HFFc6 (cell line): ENCODE measurements at regions not wholly inside any gene's neighbourhood (a gene's known extent, or its start where the extent isn't known, plus 50 kb on each side); places are given as distances from the start of the nearest gene placed in this dataset.
"Not testable (repeated sequence)": the region's sequence is repeated elsewhere in the genome, so short reads cannot be mapped to it uniquely, and the experiment has no call there.

ENCODE experiments used
- DNase-seq: peaks from one replicate; pipeline ENCODE4 v3.0.0-alpha.2; 2018
- H3K27ac Mint-ChIP-seq: 2 replicates; pipeline ENCODE4 v1.8.0; 2020; ENCODE audit warnings: mild to moderate bottlenecking, mixed read lengths
- H3K27me3 Mint-ChIP-seq: 2 replicates; pipeline ENCODE4 v1.8.0; 2021; ENCODE audit warnings: mild to moderate bottlenecking, moderate library complexity, mixed read lengths; ENCODE audit not compliant: insufficient read depth
- H3K36me3 Mint-ChIP-seq: 2 replicates; pipeline ENCODE4 v1.8.0; 2021; ENCODE audit warnings: low read depth, mixed read lengths
- H3K4me1 Mint-ChIP-seq: 2 replicates; pipeline ENCODE4 v1.8.0; 2020; ENCODE audit warnings: low read depth, mixed read lengths
- H3K4me3 Mint-ChIP-seq: 2 replicates; pipeline ENCODE4 v1.8.0; 2020; ENCODE audit warnings: mild to moderate bottlenecking, moderate library complexity, mixed read lengths
- H3K9me3 Mint-ChIP-seq: 2 replicates; pipeline ENCODE4 v1.8.0; 2020; ENCODE audit warnings: mild to moderate bottlenecking, mixed read lengths
- CTCF ChIP-seq: fragments of 200-600 bp; sonication (generic); IDR thresholded peaks from 2 replicates; pipeline ENCODE4 v1.5.0; 2021; ENCODE audit warnings: antibody characterized with exemption, mild to moderate bottlenecking

GRCh38 chr21:36615274-36615964 lies 83.5 kb upstream of the SIM2 start:
- H3K4me3 Mint-ChIP-seq: no peak overlapping the region
- H3K27me3 Mint-ChIP-seq: peaks cover 58% of the 10 kb centered on the region
- peaks cover 5% of the 10 kb centered on the region for H3K36me3 Mint-ChIP-seq
- H3K4me1 Mint-ChIP-seq: no peaks in the 10 kb centered on the region; the same call in 1 of the 2 replicates
- peaks cover 5% of the 10 kb centered on the region; the same call in 1 of the 2 replicates for H3K9me3 Mint-ChIP-seq
- peak; percentile 47; the same call in 1 of the 2 replicates for TF ChIP-seq CTCF
- DNase-seq: no peak
- no peak overlapping the region for H3K27ac Mint-ChIP-seq

- H3K4me1 Mint-ChIP-seq, DNase-seq, H3K27ac Mint-ChIP-seq, H3K9me3 Mint-ChIP-seq, H3K4me3 Mint-ChIP-seq, H3K36me3 Mint-ChIP-seq: not testable (repeated sequence)
- H3K27me3 Mint-ChIP-seq: peaks cover 54% of the 10 kb centered on the region
Observed at GRCh38 chr21:36616773-36617172, 82.1 kb upstream of the SIM2 start.

GRCh38 chr21:36621794-36622193 lies 77.1 kb upstream of the SIM2 start:
- Mint-ChIP-seq H3K36me3 (peaks cover 10% of the 10 kb centered on the region; the same call in 1 of the 2 replicates), H3K27me3 (peaks cover 16% of the 10 kb centered on the region)
- not testable (repeated sequence) for H3K4me1 Mint-ChIP-seq, DNase-seq, H3K27ac Mint-ChIP-seq, H3K9me3 Mint-ChIP-seq, H3K4me3 Mint-ChIP-seq

GRCh38 chr21:36624105-36624504 lies 74.8 kb upstream of the SIM2 start:
- no peak for TF ChIP-seq CTCF
- H3K4me1 Mint-ChIP-seq: peaks cover 21% of the 10 kb centered on the region
- no peaks in the 10 kb centered on the region; the same call in 1 of the 2 replicates for H3K9me3 Mint-ChIP-seq
- H3K27ac Mint-ChIP-seq: no peak overlapping the region
- DNase-seq: no peak
- H3K4me3 Mint-ChIP-seq: no peak overlapping the region
- no peaks in the 10 kb centered on the region; the same call in 1 of the 2 replicates for H3K27me3 Mint-ChIP-seq
- 0 out of 2 replicates have a peak, but pooled peaks cover 5% of the 10 kb centered on the region for H3K36me3 Mint-ChIP-seq

GRCh38 chr21:36626791-36627190 lies 72.1 kb upstream of the SIM2 start:
- peaks cover 31% of the 10 kb centered on the region for H3K4me1 Mint-ChIP-seq
- H3K36me3 Mint-ChIP-seq: 0 out of 2 replicates have a peak, but pooled peaks cover 5% of the 10 kb centered on the region
- H3K27ac Mint-ChIP-seq: peak overlapping the region; percentile 55; the same call in 1 of the 2 replicates
- no peak overlapping the region for H3K4me3 Mint-ChIP-seq
- DNase-seq: no peak
- no peak for TF ChIP-seq CTCF
- H3K9me3 Mint-ChIP-seq: no peaks in the 10 kb centered on the region; the same call in 1 of the 2 replicates
- peaks cover 5% of the 10 kb centered on the region for H3K27me3 Mint-ChIP-seq

GRCh38 chr21:36627242-36627641 lies 71.7 kb upstream of the SIM2 start:
- peaks cover 9% of the 10 kb centered on the region for H3K27me3 Mint-ChIP-seq
- DNase-seq: no peak
- H3K27ac Mint-ChIP-seq: peak overlapping the region; percentile 55; the same call in 1 of the 2 replicates
- H3K4me3 Mint-ChIP-seq: no peak overlapping the region
- H3K4me1 Mint-ChIP-seq: peaks cover 31% of the 10 kb centered on the region
- H3K36me3 Mint-ChIP-seq: 0 out of 2 replicates have a peak, but pooled peaks cover 5% of the 10 kb centered on the region
- TF ChIP-seq CTCF: no peak
- no peaks in the 10 kb centered on the region; the same call in 1 of the 2 replicates for H3K9me3 Mint-ChIP-seq
